H1 (cell line): ENCODE measurements at regions not wholly inside any gene's neighbourhood (a gene's known extent, or its start where the extent isn't known, plus 50 kb on each side); places are given as distances from the start of the nearest gene placed in this dataset.

Source experiments
- EP300 ChIP-seq, 2 experiments: IDR thresholded peaks; 1 replicate in 1 of 2; 2 replicates in 1 of 2; pipeline ENCODE4 v1.6.1; 2011 to 2012; ENCODE audit warnings: low read depth in 2 of 2, low read length in 2 of 2, mild to moderate bottlenecking in 2 of 2, borderline replicate concordance in 1 of 2, inconsistent platforms in 1 of 2, moderate library complexity in 1 of 2
- EZH2 ChIP-seq: fragments of 200-600 bp; sonication (generic); IDR thresholded peaks from 2 replicates; pipeline ENCODE4 v1.7.1; 2012; ENCODE audit warnings: low read depth, mild to moderate bottlenecking, moderate library complexity, low read length, inconsistent platforms; ENCODE audit not compliant: severe bottlenecking
- MAFK ChIP-seq: IDR thresholded peaks from 2 replicates; pipeline ENCODE4 v1.6.1; 2012; ENCODE audit warnings: low read depth, mild to moderate bottlenecking, improper control_type of control experiment, low read length
- POLR2A ChIP-seq, 2 experiments: IDR thresholded peaks; 1 replicate in 1 of 2; 2 replicates in 1 of 2; pipeline ENCODE4 v1.6.1; 2011; ENCODE audit warnings: low read depth in 2 of 2, low read length in 2 of 2, mild to moderate bottlenecking in 2 of 2; ENCODE audit errors: control extremely low read depth in 1 of 2
- POLR2AphosphoS5 ChIP-seq: IDR thresholded peaks from 2 replicates; pipeline ENCODE4 v1.6.1; 2011; ENCODE audit warnings: low read depth, low read length
- SIX5 ChIP-seq: IDR thresholded peaks from 2 replicates; pipeline ENCODE4 v1.6.1; 2011; ENCODE audit warnings: mild to moderate bottlenecking, low read depth, low read length
- SP1 ChIP-seq: IDR thresholded peaks from 2 replicates; pipeline ENCODE4 v1.6.1; 2011; ENCODE audit warnings: low read depth, low read length
- YY1 ChIP-seq: IDR thresholded peaks from 2 replicates; pipeline ENCODE4 v1.6.1; 2011; ENCODE audit warnings: low read depth, mild to moderate bottlenecking, low read length
- ZNF274 ChIP-seq: IDR thresholded peaks from 2 replicates; pipeline ENCODE4 v1.7.0; 2012; ENCODE audit warnings: low read length, borderline replicate concordance; ENCODE audit errors: extremely low read depth
- TF ChIP-seq, protein P1 (sequence below): IDR thresholded peaks from 2 replicates; pipeline ENCODE4 v1.6.1; 2011; ENCODE audit warnings: low read depth, mild to moderate bottlenecking, low read length; ENCODE audit not compliant: insufficient read depth
- TF ChIP-seq, protein P2 (sequence below), 3 experiments: IDR thresholded peaks; 1 replicate in 2 of 3; 2 replicates in 1 of 3; pipeline versions ENCODE4 v1.5.1 to v1.6.1; 2011; ENCODE audit warnings: low read length in 3 of 3, mild to moderate bottlenecking in 3 of 3, inconsistent platforms in 2 of 3, low read depth in 1 of 3, moderate library complexity in 1 of 3; ENCODE audit not compliant: insufficient read depth in 1 of 3; ENCODE audit errors: control extremely low read depth in 1 of 3

- TF ChIP-seq, protein P1, sequence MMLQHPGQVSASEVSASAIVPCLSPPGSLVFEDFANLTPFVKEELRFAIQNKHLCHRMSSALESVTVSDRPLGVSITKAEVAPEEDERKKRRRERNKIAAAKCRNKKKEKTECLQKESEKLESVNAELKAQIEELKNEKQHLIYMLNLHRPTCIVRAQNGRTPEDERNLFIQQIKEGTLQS, result no peak
- TF ChIP-seq SIX5, result no peak
- TF ChIP-seq ZNF274, result no peak
- TF ChIP-seq SP1, result no peak
- no peak for TF ChIP-seq MAFK
- TF ChIP-seq, protein P2, sequence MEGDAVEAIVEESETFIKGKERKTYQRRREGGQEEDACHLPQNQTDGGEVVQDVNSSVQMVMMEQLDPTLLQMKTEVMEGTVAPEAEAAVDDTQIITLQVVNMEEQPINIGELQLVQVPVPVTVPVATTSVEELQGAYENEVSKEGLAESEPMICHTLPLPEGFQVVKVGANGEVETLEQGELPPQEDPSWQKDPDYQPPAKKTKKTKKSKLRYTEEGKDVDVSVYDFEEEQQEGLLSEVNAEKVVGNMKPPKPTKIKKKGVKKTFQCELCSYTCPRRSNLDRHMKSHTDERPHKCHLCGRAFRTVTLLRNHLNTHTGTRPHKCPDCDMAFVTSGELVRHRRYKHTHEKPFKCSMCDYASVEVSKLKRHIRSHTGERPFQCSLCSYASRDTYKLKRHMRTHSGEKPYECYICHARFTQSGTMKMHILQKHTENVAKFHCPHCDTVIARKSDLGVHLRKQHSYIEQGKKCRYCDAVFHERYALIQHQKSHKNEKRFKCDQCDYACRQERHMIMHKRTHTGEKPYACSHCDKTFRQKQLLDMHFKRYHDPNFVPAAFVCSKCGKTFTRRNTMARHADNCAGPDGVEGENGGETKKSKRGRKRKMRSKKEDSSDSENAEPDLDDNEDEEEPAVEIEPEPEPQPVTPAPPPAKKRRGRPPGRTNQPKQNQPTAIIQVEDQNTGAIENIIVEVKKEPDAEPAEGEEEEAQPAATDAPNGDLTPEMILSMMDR (IDR thresholded peaks at IDR 0.05; ENCODE audit: control extremely low read depth in 1 of 3, insufficient read depth in 1 of 3, low read depth in 1 of 3, low read length in 3 of 3), result no peak
- no peak for TF ChIP-seq POLR2A (IDR thresholded peaks at IDR 0.05; ENCODE audit: control extremely low read depth in 1 of 2, low read depth in 2 of 2, low read length in 2 of 2)
- no peak for TF ChIP-seq POLR2AphosphoS5
- no peak for TF ChIP-seq EP300 (IDR thresholded peaks at IDR 0.05; ENCODE audit: borderline replicate concordance in 1 of 2, low read depth in 2 of 2, low read length in 2 of 2)
- TF ChIP-seq YY1, result no peak
- no peak for TF ChIP-seq EZH2
These were observed 240.3 kb downstream of the EMP1 start for GRCh38 chr12:13436696-13437391.
